HG03039 (cell line): ENCODE measurements at regions not wholly inside any gene's neighbourhood (a gene's known extent, or its start where the extent isn't known, plus 50 kb on each side); places are given as distances from the start of the nearest gene placed in this dataset.

Experiments
- ATAC-seq: cut with Tn5 transposase; IDR thresholded peaks from one replicate; pipeline ENCODE4 v1.9.1; 2021; ENCODE audit warnings: mild to moderate bottlenecking, moderate library complexity; ENCODE audit not compliant: unreplicated experiment

DNA sequence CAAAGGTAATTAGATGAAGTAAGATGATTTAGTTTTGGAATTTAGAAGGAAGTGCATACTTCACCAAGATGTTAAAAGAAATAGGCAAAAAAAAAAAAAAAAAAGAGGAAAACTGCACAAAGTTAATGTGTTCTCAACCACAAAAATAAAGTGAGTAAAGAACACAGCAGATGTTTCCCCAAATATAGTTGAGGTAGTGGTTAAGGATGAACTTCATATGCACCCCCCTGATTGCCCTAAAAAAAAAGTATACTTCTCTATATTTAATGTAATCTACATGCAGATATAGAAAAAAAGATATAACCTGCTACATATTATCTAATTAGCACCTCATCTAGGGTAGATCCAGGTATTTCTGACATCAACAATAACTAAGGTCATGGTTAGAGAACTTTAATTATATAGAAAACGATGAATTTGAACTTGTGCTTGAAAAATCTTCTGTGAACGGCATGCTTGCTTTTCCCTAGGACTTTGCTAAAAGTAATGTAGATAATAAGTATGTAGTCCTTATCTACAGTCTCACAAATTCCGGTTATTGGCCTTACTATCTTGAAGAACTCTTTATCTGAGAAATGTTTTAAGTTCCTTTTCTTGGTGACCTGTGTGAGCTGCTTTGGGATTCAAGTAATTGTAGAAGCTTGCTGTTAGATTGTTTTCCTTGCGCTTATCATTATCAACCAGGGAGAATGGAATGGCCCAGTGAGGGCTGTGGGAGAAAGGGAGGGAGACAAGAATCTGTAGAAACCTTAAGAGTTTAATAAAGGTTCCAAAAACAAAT lies 70.1 kb upstream of the LRRC7 start:
- no peak for ATAC-seq

GRCh38 chr1:69498711-69499110 lies 69.0 kb upstream of the LRRC7 start:
- no peak for ATAC-seq

- no peak for ATAC-seq
Measured at GRCh38 chr1:69499203-69499803, 68.4 kb upstream of the LRRC7 start.

DNA sequence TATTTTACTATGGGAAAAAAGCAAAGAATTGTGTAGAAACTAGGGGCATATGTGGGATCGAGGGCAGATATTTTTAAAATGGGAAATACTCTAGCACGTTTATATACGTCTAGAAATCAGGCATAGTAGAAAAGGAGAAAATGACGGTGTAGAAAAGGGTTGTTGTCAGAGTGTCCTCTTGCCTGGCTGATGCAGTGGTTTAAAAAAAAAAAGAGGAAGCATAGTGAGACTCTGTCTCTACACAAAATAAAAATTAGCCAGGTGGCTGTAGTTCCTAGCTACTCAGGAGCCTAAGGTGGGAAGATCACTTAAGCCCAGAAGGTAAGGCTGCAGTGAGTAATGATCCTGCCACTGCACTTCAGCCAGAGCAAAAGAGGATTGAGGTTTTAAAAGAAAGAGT lies 64.7 kb upstream of the LRRC7 start:
- ATAC-seq = no peak

GRCh38 chr1:69504730-69505252 lies 62.9 kb upstream of the LRRC7 start:
- ATAC-seq = no peak

- no peak for ATAC-seq
Measured at GRCh38 chr1:69506311-69506710, 61.4 kb upstream of the LRRC7 start.

GRCh38 chr1:69506721-69507120 lies 61.0 kb upstream of the LRRC7 start:
- no peak for ATAC-seq

GRCh38 chr1:69510026-69510425 lies 57.7 kb upstream of the LRRC7 start:
- no peak for ATAC-seq

DNA sequence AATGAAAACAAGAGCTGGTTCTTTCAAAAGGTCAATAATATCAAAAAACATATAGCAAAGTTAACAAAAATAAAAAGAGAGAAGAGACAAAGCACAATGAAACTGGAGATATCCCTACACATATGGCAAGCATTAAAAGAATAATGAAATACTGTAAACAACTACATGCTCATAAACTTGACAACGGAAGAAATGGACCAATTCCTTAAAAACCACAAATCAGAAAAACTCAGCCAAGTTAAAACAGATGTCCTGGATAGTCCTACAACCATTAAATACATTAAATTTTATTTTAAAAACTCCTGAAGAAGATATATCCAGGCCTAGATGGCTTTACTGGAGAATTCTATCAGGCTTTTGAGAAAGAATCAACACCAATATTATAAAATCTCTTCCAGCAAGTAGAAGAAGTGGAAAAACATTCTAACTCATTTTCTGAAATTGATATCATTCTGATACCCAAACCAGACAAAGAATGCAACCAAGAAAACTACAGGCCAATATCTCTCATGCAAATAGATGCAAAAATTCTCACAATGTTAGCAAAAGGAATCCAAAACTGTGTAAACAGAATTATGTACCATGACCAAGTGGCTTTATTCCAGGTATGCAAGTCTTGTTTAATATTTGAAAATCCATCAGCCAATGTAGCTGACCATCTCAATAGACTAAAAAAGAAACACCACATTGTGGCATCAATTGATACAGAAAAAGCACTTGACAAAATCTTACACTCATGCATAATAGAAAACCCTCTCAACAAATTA lies 56.1 kb upstream of the LRRC7 start:
- no peak for ATAC-seq

GRCh38 chr1:69513601-69514000 lies 54.1 kb upstream of the LRRC7 start:
- no peak for ATAC-seq
